Loucy (cell line): ENCODE measurements at regions not wholly inside any gene's neighbourhood (a gene's known extent, or its start where the extent isn't known, plus 50 kb on each side); places are given as distances from the start of the nearest gene placed in this dataset.

Experiments used
- H2AFZ ChIP-seq: fragments of 200-600 bp; sonication (generic); 2 replicates; pipeline ENCODE4 v1.6.0; 2016; ENCODE audit warnings: antibody characterized with exemption, mild to moderate bottlenecking, low read length, moderate library complexity
- H3F3A ChIP-seq: fragments of 200-600 bp; 2 replicates; pipeline ENCODE4 v1.6.0; 2016; ENCODE audit warnings: antibody characterized with exemption, low read depth, mild to moderate bottlenecking
- H3K27me3 ChIP-seq: fragments of 200-600 bp; sonication (generic); 2 replicates; pipeline ENCODE4 v1.6.1; 2014; ENCODE audit warnings: low read length, mild to moderate bottlenecking; ENCODE audit not compliant: insufficient read depth, poor library complexity, severe bottlenecking
- H3K36me3 ChIP-seq: fragments of 200-600 bp; sonication (generic); 2 replicates; pipeline ENCODE4 v1.6.1; 2016; ENCODE audit warnings: low read length; ENCODE audit not compliant: insufficient read depth
- H3K4me1 ChIP-seq: fragments of 200-600 bp; sonication (generic); 2 replicates; pipeline ENCODE4 v1.5.1; 2014; ENCODE audit warnings: low read length, mild to moderate bottlenecking; ENCODE audit not compliant: insufficient read depth, poor library complexity, severe bottlenecking
- H3K4me2 ChIP-seq: fragments of 200-600 bp; sonication (generic); 2 replicates; pipeline ENCODE4 v1.6.0; 2014; ENCODE audit warnings: antibody characterized with exemption, low read length, low read depth, mild to moderate bottlenecking; ENCODE audit not compliant: poor library complexity, severe bottlenecking
- H3K4me3 ChIP-seq: fragments of 200-600 bp; sonication (generic); 2 replicates; pipeline ENCODE4 v1.5.1; 2014; ENCODE audit warnings: low read length, mild to moderate bottlenecking, mixed read lengths; ENCODE audit not compliant: poor library complexity, severe bottlenecking
- H3K79me2 ChIP-seq: fragments of 200-600 bp; sonication (generic); 2 replicates; pipeline ENCODE4 v1.6.1; 2014; ENCODE audit warnings: low read length; ENCODE audit not compliant: insufficient read depth
- H3K9ac ChIP-seq: fragments of 200-600 bp; sonication (generic); 2 replicates; pipeline ENCODE4 v1.6.0; 2014; ENCODE audit warnings: mild to moderate bottlenecking, low read depth, low read length, moderate library complexity; ENCODE audit not compliant: poor library complexity, severe bottlenecking
- H3K9me2 ChIP-seq: fragments of 200-600 bp; sonication (generic); replicated peaks from 2 replicates; pipeline ENCODE4 v1.6.1; 2016; ENCODE audit warnings: low read depth, low read length, mixed read lengths
- H3K9me3 ChIP-seq: fragments of 200-600 bp; sonication (generic); 2 replicates; pipeline ENCODE4 v1.6.1; 2014; ENCODE audit warnings: mild to moderate bottlenecking, antibody characterized with exemption, low read length, low read depth; ENCODE audit not compliant: insufficient read depth
- H4K20me1 ChIP-seq: fragments of 200-600 bp; sonication (generic); 2 replicates; pipeline ENCODE4 v1.6.0; 2014; ENCODE audit warnings: antibody characterized with exemption, low read length, mild to moderate bottlenecking; ENCODE audit not compliant: insufficient read depth, poor library complexity, severe bottlenecking
- CTCF ChIP-seq: fragments of 200-600 bp; sonication (generic); conservative IDR thresholded peaks from 2 replicates; pipeline ENCODE4 v1.5.1; 2014; ENCODE audit warnings: mild to moderate bottlenecking, antibody characterized with exemption, low read length
- EZH2phosphoT487 ChIP-seq: fragments of 200-600 bp; IDR thresholded peaks from 2 replicates; pipeline ENCODE4 v1.6.1; 2018; ENCODE audit warnings: antibody characterized with exemption, mild to moderate bottlenecking, moderate library complexity, borderline replicate concordance

GRCh38 chr2:136482006-136482405 is 283.3 kb upstream of the THSD7B start:
- H3K79me2 ChIP-seq = no peaks in the 10 kb centered on the region
- H2AFZ ChIP-seq = no peak overlapping the region
- no peaks in the 10 kb centered on the region for H3K27me3 ChIP-seq
- no peaks in the 10 kb centered on the region for H3K36me3 ChIP-seq
- H3K9me3 ChIP-seq = no peaks in the 10 kb centered on the region
- no peak overlapping the region for H3K4me3 ChIP-seq
- no peaks in the 10 kb centered on the region for H3F3A ChIP-seq
- no peak overlapping the region for H3K4me2 ChIP-seq
- 0 out of 2 replicates have a peak, but pooled peaks cover 3% of the 10 kb centered on the region for H3K9me2 ChIP-seq
- H4K20me1 ChIP-seq = no peaks in the 10 kb centered on the region
- H3K9ac ChIP-seq = no peak overlapping the region
- TF ChIP-seq EZH2phosphoT487 (no peak), CTCF (no peak)
- H3K4me1 ChIP-seq = no peaks in the 10 kb centered on the region

DNA sequence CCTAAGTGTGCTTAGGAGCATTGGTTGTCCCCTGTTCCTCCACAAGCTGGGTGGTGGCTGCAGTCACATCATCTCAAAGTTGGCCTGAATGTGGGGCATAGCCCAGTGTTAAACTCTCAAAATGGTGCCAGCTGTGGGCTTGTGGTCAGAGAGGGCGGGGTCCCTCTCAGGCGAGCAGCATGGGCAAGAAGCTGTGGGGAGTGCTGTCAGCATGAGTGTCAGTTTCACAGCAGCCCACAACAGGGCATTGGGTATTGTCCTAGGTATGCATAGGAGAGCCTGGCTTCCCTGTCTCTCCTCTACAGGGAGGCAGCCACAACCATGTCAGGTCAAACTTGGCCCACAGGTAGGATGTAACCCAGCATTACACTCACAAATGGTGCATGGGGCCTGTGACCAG is 285.6 kb upstream of the THSD7B start:
- no peak overlapping the region for H2AFZ ChIP-seq
- H3K4me1 ChIP-seq = no peaks in the 10 kb centered on the region
- no peak overlapping the region for H3K4me3 ChIP-seq
- no peak overlapping the region for H3K4me2 ChIP-seq
- H4K20me1 ChIP-seq = no peaks in the 10 kb centered on the region
- no peaks in the 10 kb centered on the region for H3K36me3 ChIP-seq
- no peak overlapping the region for H3K9ac ChIP-seq
- TF ChIP-seq EZH2phosphoT487 = no peak
- no peak for TF ChIP-seq CTCF
- H3K9me2 ChIP-seq = 0 out of 2 replicates have a peak, but pooled peaks cover 6% of the 10 kb centered on the region
- H3K79me2 ChIP-seq = no peaks in the 10 kb centered on the region
- no peaks in the 10 kb centered on the region for H3K27me3 ChIP-seq
- no peaks in the 10 kb centered on the region for H3F3A ChIP-seq
- H3K9me3 ChIP-seq = no peaks in the 10 kb centered on the region

DNA sequence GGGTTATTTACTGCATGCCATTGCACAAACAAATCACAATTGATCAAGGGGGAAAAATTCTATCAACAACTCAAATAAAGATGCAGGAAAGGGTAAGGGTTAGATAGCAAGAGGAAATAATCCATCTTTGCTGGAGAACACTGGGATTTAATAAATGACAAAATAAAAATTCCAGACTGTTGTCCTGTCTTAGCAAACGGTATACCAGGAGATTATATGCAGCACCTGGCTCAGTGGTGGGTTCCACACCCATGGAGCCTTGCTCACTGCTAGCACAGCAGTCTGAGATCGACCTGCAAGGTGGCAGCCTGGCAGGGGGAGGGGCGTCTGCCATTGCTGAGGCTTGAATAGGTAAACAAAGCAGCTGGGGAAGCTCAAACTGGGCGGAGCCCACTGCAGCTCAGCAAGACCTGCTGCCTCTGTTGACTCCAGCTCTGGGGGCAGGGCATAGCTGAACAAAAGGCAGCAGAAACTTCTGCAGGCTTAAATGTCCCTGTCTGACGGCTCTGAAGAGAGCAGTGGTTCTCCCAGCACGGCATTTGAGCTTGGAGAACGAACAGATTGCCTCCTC is 296.5 kb upstream of the THSD7B start:
- Histone ChIP-seq H3K4me2 (no peak overlapping the region), H3K9me3 (no peaks in the 10 kb centered on the region), H3K79me2 (no peaks in the 10 kb centered on the region), H2AFZ (no peak overlapping the region), H3K36me3 (no peaks in the 10 kb centered on the region), H4K20me1 (no peaks in the 10 kb centered on the region), H3K27me3 (no peaks in the 10 kb centered on the region), H3K9ac (no peak overlapping the region), H3K4me3 (no peak overlapping the region), H3F3A (no peaks in the 10 kb centered on the region), H3K4me1 (no peaks in the 10 kb centered on the region), H3K9me2 (no peaks in the 10 kb centered on the region)
- TF ChIP-seq CTCF = no peak
- TF ChIP-seq EZH2phosphoT487 = no peak
